ENCODE measurements at regions not wholly inside any gene's neighbourhood (a gene's known extent, or its start where the extent isn't known, plus 50 kb on each side); places are given as distances from the start of the nearest gene placed in this dataset.

DNA sequence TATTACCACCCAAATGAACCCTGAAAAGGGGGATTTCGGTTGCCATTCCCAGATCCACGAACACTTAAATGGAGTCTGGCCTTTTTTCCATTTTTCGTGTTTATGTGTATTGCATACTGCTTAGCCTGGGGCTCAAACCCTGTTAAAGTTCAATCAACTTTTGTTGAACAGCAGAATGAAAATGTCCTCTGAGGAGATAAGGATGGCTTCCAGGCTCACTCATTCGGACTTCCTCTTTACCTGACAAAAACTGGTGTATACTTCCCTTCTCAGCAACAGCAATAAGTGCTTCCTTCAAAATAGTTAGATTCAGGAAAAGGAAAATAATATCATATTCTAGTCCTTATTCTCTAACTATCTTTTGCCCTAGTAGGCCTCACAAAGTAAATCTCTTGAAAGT lies 61.1 kb upstream of the ARID5B start:
- Histone ChIP-seq H3K4me3 (ENCODE audit: control insufficient read depth in 2 of 3, extremely low read depth in 1 of 3, insufficient read depth in 2 of 3, low read depth in 1 of 3, low read length in 3 of 3) (no peak overlapping the region), H3K36me3 (ENCODE audit: control insufficient read depth in 2 of 2, extremely low read depth in 1 of 2, insufficient read depth in 2 of 2, low read length in 2 of 2) (no peaks in the 10 kb centered on the region), H3K4me2 (ENCODE audit: control insufficient read depth, extremely low read depth, insufficient read depth, low read depth, low read length) (no peak overlapping the region), H2AFZ (ENCODE audit: control insufficient read depth, low read length) (no peak overlapping the region), H3K79me2 (ENCODE audit: control insufficient read depth, insufficient read depth, low read length) (no peaks in the 10 kb centered on the region), H3K27ac (ENCODE audit: control insufficient read depth, insufficient read depth, low read length) (no peak overlapping the region), H3K4me1 (ENCODE audit: control insufficient read depth, extremely low read depth, insufficient read depth, low read length) (peaks cover 33% of the 10 kb centered on the region), H3K27me3 (ENCODE audit: control insufficient read depth, extremely low read depth, insufficient read depth, low read length) (no peaks in the 10 kb centered on the region), H3K9me1 (ENCODE audit: control insufficient read depth, extremely low read depth, insufficient read depth, low read length) (no peaks in the 10 kb centered on the region), H4K20me1 (ENCODE audit: control insufficient read depth, extremely low read depth, insufficient read depth, low read length) (no peaks in the 10 kb centered on the region), H3K9ac (ENCODE audit: control insufficient read depth, extremely low read depth, insufficient read depth, low read length) (no peak overlapping the region), H3K9me3 (ENCODE audit: control insufficient read depth, low read depth, low read length) (no peaks in the 10 kb centered on the region)
- DNase-seq (ENCODE audit: low read depth, low spot score) (no peak), FAIRE-seq (no peak)
- no peak for TF ChIP-seq EZH2 (IDR thresholded peaks at IDR 0.05; ENCODE audit: low read length)
- TF ChIP-seq, protein P1, sequence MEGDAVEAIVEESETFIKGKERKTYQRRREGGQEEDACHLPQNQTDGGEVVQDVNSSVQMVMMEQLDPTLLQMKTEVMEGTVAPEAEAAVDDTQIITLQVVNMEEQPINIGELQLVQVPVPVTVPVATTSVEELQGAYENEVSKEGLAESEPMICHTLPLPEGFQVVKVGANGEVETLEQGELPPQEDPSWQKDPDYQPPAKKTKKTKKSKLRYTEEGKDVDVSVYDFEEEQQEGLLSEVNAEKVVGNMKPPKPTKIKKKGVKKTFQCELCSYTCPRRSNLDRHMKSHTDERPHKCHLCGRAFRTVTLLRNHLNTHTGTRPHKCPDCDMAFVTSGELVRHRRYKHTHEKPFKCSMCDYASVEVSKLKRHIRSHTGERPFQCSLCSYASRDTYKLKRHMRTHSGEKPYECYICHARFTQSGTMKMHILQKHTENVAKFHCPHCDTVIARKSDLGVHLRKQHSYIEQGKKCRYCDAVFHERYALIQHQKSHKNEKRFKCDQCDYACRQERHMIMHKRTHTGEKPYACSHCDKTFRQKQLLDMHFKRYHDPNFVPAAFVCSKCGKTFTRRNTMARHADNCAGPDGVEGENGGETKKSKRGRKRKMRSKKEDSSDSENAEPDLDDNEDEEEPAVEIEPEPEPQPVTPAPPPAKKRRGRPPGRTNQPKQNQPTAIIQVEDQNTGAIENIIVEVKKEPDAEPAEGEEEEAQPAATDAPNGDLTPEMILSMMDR (optimal IDR thresholded peaks at IDR 0.05 in 1 of 3, IDR thresholded peaks at IDR 0.05 in 1 of 3, conservative IDR thresholded peaks at IDR 0.05 in 1 of 3; ENCODE audit: extremely low read depth in 1 of 3, insufficient read depth in 2 of 3, low read length in 3 of 3) = no peak
- dilution Hi-C loops (cut with MboI; ENCODE audit: extremely low pct_ligation_motif_present, low sequenced_read_pairs) = no loop called here

DNA sequence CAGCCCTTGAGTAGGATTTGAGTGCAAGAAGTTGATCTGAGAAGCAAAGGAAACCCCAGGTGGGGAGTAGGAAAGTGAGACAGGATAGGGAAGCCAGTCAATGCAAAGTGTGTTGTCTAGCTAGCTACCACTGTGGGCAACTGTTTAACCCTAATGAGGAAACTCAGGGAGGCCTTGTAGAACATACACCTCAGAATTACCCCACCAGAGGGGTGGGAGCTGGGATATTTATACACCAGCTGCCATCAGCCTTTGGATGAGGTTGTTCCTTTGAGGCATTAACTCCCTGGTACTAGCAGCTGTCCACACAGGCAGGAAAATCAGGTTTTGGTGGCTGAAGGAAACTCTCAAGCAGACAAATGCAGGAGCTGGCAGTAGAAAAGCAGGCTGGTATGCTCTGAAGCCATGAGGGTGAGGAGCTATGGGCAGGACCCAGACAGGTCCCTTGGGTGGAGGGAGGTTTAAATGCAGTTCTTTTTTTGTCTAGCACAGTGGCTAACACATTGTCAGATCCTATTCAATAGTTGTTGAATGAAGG lies 60.1 kb upstream of the ARID5B start:
- TF ChIP-seq, protein P1 (optimal IDR thresholded peaks at IDR 0.05 in 1 of 3, IDR thresholded peaks at IDR 0.05 in 1 of 3, conservative IDR thresholded peaks at IDR 0.05 in 1 of 3; ENCODE audit: extremely low read depth in 1 of 3, insufficient read depth in 2 of 3, low read length in 3 of 3) = no peak
- Histone ChIP-seq H2AFZ (ENCODE audit: control insufficient read depth, low read length) (no peak overlapping the region), H3K4me1 (ENCODE audit: control insufficient read depth, extremely low read depth, insufficient read depth, low read length) (peaks cover 26% of the 10 kb centered on the region), H3K4me3 (ENCODE audit: control insufficient read depth in 2 of 3, extremely low read depth in 1 of 3, insufficient read depth in 2 of 3, low read depth in 1 of 3, low read length in 3 of 3) (no peak overlapping the region), H3K4me2 (ENCODE audit: control insufficient read depth, extremely low read depth, insufficient read depth, low read depth, low read length) (no peak overlapping the region), H3K27ac (ENCODE audit: control insufficient read depth, insufficient read depth, low read length) (no peak overlapping the region), H3K27me3 (ENCODE audit: control insufficient read depth, extremely low read depth, insufficient read depth, low read length) (no peaks in the 10 kb centered on the region), H3K9me3 (ENCODE audit: control insufficient read depth, low read depth, low read length) (no peaks in the 10 kb centered on the region), H3K9ac (ENCODE audit: control insufficient read depth, extremely low read depth, insufficient read depth, low read length) (no peak overlapping the region), H3K36me3 (ENCODE audit: control insufficient read depth in 2 of 2, extremely low read depth in 1 of 2, insufficient read depth in 2 of 2, low read length in 2 of 2) (no peaks in the 10 kb centered on the region), H4K20me1 (ENCODE audit: control insufficient read depth, extremely low read depth, insufficient read depth, low read length) (no peaks in the 10 kb centered on the region), H3K9me1 (ENCODE audit: control insufficient read depth, extremely low read depth, insufficient read depth, low read length) (no peaks in the 10 kb centered on the region), H3K79me2 (ENCODE audit: control insufficient read depth, insufficient read depth, low read length) (no peaks in the 10 kb centered on the region)
- dilution Hi-C loops (cut with MboI; ENCODE audit: extremely low pct_ligation_motif_present, low sequenced_read_pairs) = no loop called here
- no peak for FAIRE-seq
- DNase-seq (ENCODE audit: low read depth, low spot score) = no peak
